ENCODE measurements at regions not wholly inside any gene's neighbourhood (a gene's known extent, or its start where the extent isn't known, plus 50 kb on each side); places are given as distances from the start of the nearest gene placed in this dataset.

DNA sequence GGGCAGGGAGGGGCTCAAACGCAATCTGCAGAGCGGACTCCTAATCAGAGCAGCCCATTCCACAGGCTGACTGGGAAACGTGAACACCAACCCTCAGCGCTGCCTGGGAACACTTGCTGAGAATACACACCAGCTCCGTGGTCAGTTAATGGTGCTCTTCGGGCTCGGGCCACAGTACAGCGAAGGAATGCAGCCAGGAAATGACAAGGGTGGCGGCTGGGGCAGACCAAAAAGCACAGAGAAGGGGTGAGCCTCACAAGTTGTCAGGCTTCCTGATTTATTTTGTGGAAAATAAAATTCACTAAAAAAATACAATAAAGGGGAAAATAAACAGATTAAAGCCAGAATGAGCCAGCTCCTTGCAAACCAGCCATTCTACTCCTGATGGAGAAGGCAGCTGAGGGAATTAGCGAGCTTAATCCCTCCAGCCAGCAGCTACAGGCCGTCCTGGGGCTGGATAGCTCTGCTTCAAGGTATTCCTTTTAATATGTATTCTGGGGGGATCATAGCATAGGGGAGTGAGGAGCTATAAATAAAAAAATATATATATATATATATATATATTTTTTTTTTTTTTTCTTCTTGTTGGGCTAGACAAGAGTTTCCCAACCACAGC, 165.5 kb upstream of the NTM start:
- H3K79me2 ChIP-seq (ENCODE audit: control insufficient read depth, insufficient read depth, low read length, unreplicated experiment) = no peaks in the 10 kb centered on the region
- H2AFZ ChIP-seq (ENCODE audit: low read length, unreplicated experiment) = no peak overlapping the region
- H3K27ac ChIP-seq (ENCODE audit: low read depth, low read length) = no peak overlapping the region
- H3K4me1 ChIP-seq (ENCODE audit: control insufficient read depth, insufficient read depth, low read length, unreplicated experiment) = no peaks in the 10 kb centered on the region
- no peak overlapping the region for H3K4me3 ChIP-seq (ENCODE audit: low read depth, low read length)
- no peaks in the 10 kb centered on the region for H3K27me3 ChIP-seq (ENCODE audit: insufficient read depth, low read length)
- H3K36me3 ChIP-seq (ENCODE audit: insufficient read depth, low read length) = no peaks in the 10 kb centered on the region

- H3K27me3 ChIP-seq (ENCODE audit: insufficient read depth, low read length) = no peaks in the 10 kb centered on the region
- no peak overlapping the region for H3K4me3 ChIP-seq (ENCODE audit: low read depth, low read length)
Measured at GRCh38 chr11:131206671-131207070, 163.7 kb upstream of the NTM start.

GRCh38 chr11:131207901-131208300, 162.5 kb upstream of the NTM start:
- H3K27ac ChIP-seq (ENCODE audit: low read depth, low read length) = no peak overlapping the region
- no peak overlapping the region for H3K4me3 ChIP-seq (ENCODE audit: low read depth, low read length)
- no peak overlapping the region for H2AFZ ChIP-seq (ENCODE audit: low read length, unreplicated experiment)
- no peaks in the 10 kb centered on the region for H3K79me2 ChIP-seq (ENCODE audit: control insufficient read depth, insufficient read depth, low read length, unreplicated experiment)
- H3K36me3 ChIP-seq (ENCODE audit: insufficient read depth, low read length) = no peaks in the 10 kb centered on the region
- no peaks in the 10 kb centered on the region for H3K27me3 ChIP-seq (ENCODE audit: insufficient read depth, low read length)
- H3K4me1 ChIP-seq (ENCODE audit: control insufficient read depth, insufficient read depth, low read length, unreplicated experiment) = no peaks in the 10 kb centered on the region

More at GRCh38 chr11:131206671-131207070, 163.7 kb upstream of the NTM start:
- H3K79me2 ChIP-seq (ENCODE audit: control insufficient read depth, insufficient read depth, low read length, unreplicated experiment) = no peaks in the 10 kb centered on the region
- H3K27ac ChIP-seq (ENCODE audit: low read depth, low read length) = no peak overlapping the region
- H3K4me1 ChIP-seq (ENCODE audit: control insufficient read depth, insufficient read depth, low read length, unreplicated experiment) = no peaks in the 10 kb centered on the region
- no peak overlapping the region for H2AFZ ChIP-seq (ENCODE audit: low read length, unreplicated experiment)
- H3K36me3 ChIP-seq (ENCODE audit: insufficient read depth, low read length) = no peaks in the 10 kb centered on the region

DNA sequence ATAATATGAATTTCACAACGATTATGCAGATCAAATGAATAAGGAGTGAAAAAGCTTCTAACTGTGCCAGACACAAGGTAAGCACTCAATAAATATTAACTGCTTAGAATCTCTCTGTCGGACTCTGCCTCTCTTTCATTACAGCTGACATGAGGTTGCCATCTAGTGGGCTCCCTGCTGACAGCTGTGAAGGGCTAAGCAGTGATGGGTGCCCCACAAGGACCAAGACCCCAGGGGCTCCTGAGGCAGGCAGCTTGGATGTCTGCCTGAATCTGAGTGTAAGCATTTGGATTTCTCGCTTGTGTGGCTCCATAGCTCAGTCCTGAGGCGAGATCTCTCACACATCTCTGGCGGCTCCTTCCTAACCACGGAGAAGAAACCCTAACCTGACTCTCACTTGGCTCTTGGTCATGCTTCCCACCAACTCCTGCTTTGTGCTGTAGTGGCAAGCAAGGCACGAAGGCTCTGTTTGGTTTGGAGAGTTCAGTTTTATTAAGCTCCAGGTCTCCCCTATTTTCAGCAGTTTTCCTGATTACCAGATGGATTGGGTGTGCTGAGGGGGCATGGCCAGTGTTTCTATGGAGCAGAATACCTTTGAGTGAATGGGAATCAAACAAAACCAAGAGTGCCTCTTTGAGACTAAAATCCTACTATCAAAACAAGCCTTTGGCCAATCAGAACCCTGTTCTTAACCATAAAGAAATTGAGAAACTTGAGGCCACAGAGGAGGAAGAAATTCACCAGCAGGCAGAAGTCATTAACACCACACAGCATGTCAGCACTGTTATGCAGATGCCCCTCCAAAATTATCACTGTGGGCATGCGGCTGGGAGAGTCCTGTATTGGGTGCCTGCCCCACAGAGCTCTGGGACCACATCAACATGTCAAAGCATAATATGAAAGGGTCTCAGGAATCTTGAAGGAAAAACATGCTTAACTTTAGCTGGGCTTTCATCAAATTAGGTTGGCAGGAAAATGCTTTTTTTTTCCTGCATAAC, 152.8 kb upstream of the NTM start:
- H3K79me2 ChIP-seq (ENCODE audit: control insufficient read depth, insufficient read depth, low read length, unreplicated experiment) = no peaks in the 10 kb centered on the region
- H3K27me3 ChIP-seq (ENCODE audit: insufficient read depth, low read length) = no peaks in the 10 kb centered on the region
- no peak overlapping the region for H3K4me3 ChIP-seq (ENCODE audit: low read depth, low read length)
- H2AFZ ChIP-seq (ENCODE audit: low read length, unreplicated experiment) = no peak overlapping the region
- no peak overlapping the region for H3K27ac ChIP-seq (ENCODE audit: low read depth, low read length)
- no peaks in the 10 kb centered on the region for H3K4me1 ChIP-seq (ENCODE audit: control insufficient read depth, insufficient read depth, low read length, unreplicated experiment)
- no peaks in the 10 kb centered on the region for H3K36me3 ChIP-seq (ENCODE audit: insufficient read depth, low read length)

GRCh38 chr11:131218542-131218941, 151.9 kb upstream of the NTM start:
- Histone ChIP-seq H3K4me1 (ENCODE audit: control insufficient read depth, insufficient read depth, low read length, unreplicated experiment) (no peaks in the 10 kb centered on the region), H3K27me3 (ENCODE audit: insufficient read depth, low read length) (no peaks in the 10 kb centered on the region), H3K4me3 (ENCODE audit: low read depth, low read length) (no peak overlapping the region), H3K27ac (ENCODE audit: low read depth, low read length) (no peak overlapping the region), H2AFZ (ENCODE audit: low read length, unreplicated experiment) (no peak overlapping the region), H3K79me2 (ENCODE audit: control insufficient read depth, insufficient read depth, low read length, unreplicated experiment) (no peaks in the 10 kb centered on the region), H3K36me3 (ENCODE audit: insufficient read depth, low read length) (no peaks in the 10 kb centered on the region)

- no peaks in the 10 kb centered on the region for H3K79me2 ChIP-seq (ENCODE audit: control insufficient read depth, insufficient read depth, low read length, unreplicated experiment)
- no peak overlapping the region for H2AFZ ChIP-seq (ENCODE audit: low read length, unreplicated experiment)
- H3K27me3 ChIP-seq (ENCODE audit: insufficient read depth, low read length) = no peaks in the 10 kb centered on the region
- H3K27ac ChIP-seq (ENCODE audit: low read depth, low read length) = no peak overlapping the region
- H3K36me3 ChIP-seq (ENCODE audit: insufficient read depth, low read length) = no peaks in the 10 kb centered on the region
- H3K4me3 ChIP-seq (ENCODE audit: low read depth, low read length) = no peak overlapping the region
- no peaks in the 10 kb centered on the region for H3K4me1 ChIP-seq (ENCODE audit: control insufficient read depth, insufficient read depth, low read length, unreplicated experiment)
Measured at GRCh38 chr11:131219646-131220045, 150.8 kb upstream of the NTM start.

DNA sequence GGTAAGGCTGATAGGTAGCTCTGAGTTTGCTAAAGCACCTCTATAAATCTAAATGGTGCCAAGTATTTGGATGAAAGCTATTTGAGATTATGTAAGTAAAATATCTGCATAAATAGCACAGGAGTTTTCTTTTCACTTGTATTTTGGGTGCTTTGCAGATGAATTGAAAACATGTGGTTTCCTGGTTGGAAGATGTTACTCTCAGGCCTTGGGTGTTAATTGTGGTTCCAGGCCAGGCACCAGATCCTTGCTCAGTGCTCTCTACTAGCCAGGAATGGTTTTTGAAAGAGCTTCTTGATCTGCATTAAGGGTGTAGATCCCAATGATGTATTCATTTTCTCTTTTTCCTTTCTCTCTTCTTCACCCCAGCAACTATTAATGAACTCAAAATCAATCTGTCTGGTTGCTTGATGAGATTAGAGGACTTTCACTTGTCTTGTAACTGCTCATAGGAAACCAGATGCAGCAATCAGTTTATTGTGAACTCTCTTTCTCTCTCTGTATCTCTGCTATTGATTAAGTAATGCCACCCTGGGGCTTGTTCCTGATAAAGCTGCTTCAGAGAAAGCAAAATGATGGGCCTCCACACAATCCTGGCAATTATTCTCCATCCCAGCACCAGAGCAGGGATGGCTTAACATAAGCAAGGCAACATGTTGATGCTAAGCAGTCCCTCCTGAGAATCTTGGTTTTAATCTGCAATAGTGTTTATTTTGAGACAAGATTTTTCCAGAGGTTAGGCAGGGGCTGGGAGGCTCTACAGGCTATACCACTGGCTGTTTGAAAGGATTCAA, 147.0 kb upstream of the NTM start:
- Histone ChIP-seq H3K36me3 (ENCODE audit: insufficient read depth, low read length) (no peaks in the 10 kb centered on the region), H3K4me1 (ENCODE audit: control insufficient read depth, insufficient read depth, low read length, unreplicated experiment) (no peaks in the 10 kb centered on the region), H3K27me3 (ENCODE audit: insufficient read depth, low read length) (no peaks in the 10 kb centered on the region), H3K4me3 (ENCODE audit: low read depth, low read length) (no peak overlapping the region), H2AFZ (ENCODE audit: low read length, unreplicated experiment) (no peak overlapping the region), H3K27ac (ENCODE audit: low read depth, low read length) (no peak overlapping the region), H3K79me2 (ENCODE audit: control insufficient read depth, insufficient read depth, low read length, unreplicated experiment) (no peaks in the 10 kb centered on the region)

DNA sequence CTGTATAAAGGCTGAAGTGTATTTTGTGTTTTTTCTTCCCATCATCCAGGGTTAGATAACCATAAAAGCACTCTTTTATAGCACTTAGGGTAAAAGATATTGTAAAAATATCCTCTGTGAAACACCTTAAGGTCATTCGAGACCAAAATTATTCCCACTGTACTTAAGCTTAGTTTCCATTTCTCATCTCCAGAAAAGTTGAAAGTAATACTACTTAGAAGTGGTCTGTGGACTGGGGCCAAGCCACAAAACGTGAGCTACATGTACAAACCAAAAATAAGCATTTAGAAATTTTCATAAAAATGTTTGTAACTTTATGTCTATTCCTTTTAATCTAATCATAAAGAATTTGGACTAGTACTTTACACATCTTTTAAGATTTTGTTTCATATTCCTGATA, 142.0 kb upstream of the NTM start:
- H3K36me3 ChIP-seq (ENCODE audit: insufficient read depth, low read length) = no peaks in the 10 kb centered on the region
- H3K4me3 ChIP-seq (ENCODE audit: low read depth, low read length) = no peak overlapping the region
- no peaks in the 10 kb centered on the region for H3K79me2 ChIP-seq (ENCODE audit: control insufficient read depth, insufficient read depth, low read length, unreplicated experiment)
- H3K4me1 ChIP-seq (ENCODE audit: control insufficient read depth, insufficient read depth, low read length, unreplicated experiment) = no peaks in the 10 kb centered on the region
- no peaks in the 10 kb centered on the region for H3K27me3 ChIP-seq (ENCODE audit: insufficient read depth, low read length)
- no peak overlapping the region for H3K27ac ChIP-seq (ENCODE audit: low read depth, low read length)
- no peak overlapping the region for H2AFZ ChIP-seq (ENCODE audit: low read length, unreplicated experiment)

DNA sequence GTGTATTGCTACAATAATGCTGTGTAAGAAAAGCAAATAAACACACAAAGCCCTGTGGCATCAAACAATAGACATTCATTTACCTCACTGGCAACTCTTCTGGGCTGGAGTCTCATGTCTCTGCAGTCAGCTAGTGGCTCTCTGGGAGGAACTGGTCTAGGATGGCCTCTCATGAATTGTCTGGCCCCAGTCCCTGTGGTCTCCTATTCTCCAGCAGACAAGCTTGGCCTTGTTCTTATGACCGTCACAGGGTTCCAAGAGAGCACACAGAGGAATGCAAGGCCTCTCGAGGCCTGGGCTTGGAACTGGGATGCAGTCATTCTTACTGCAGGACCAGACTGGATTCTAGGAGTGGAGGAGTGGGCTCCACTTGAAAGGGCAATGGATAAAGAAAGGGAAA, 141.2 kb upstream of the NTM start:
- Histone ChIP-seq H3K27ac (ENCODE audit: low read depth, low read length) (no peak overlapping the region), H3K79me2 (ENCODE audit: control insufficient read depth, insufficient read depth, low read length, unreplicated experiment) (no peaks in the 10 kb centered on the region), H3K4me1 (ENCODE audit: control insufficient read depth, insufficient read depth, low read length, unreplicated experiment) (no peaks in the 10 kb centered on the region), H3K36me3 (ENCODE audit: insufficient read depth, low read length) (no peaks in the 10 kb centered on the region), H3K27me3 (ENCODE audit: insufficient read depth, low read length) (no peaks in the 10 kb centered on the region), H3K4me3 (ENCODE audit: low read depth, low read length) (no peak overlapping the region), H2AFZ (ENCODE audit: low read length, unreplicated experiment) (no peak overlapping the region)

DNA sequence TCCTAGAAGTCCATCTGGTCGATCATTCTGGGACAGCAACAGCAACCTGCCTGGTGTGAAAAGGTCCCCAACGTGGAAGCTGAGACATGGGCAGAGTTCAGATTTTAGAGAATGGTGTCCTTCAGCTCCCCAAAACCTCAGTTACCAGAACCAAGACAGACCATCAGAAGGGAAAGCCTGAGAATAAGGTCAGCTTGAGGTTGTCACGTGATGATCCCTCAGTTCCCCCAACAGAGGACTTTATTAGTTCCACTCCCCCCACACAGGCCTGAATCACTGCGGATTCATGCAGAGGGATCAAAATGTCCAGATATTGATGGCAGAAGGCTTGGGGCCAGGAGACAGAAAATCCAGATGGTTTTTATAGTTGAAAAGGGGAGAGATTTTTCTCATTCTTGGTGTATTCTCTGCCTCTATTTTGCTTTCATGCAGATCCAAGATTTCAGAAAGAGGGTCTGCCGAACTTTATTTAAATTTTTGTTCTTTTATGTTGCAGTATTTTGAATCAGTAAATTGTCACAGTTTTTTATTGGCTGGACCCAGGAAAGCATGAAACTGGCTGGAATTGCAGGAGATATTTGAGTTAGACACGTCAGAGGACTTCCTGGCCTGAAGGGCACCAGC, 139.0 kb upstream of the NTM start:
- H3K79me2 ChIP-seq (ENCODE audit: control insufficient read depth, insufficient read depth, low read length, unreplicated experiment) = no peaks in the 10 kb centered on the region
- no peak overlapping the region for H2AFZ ChIP-seq (ENCODE audit: low read length, unreplicated experiment)
- H3K27me3 ChIP-seq (ENCODE audit: insufficient read depth, low read length) = no peaks in the 10 kb centered on the region
- H3K36me3 ChIP-seq (ENCODE audit: insufficient read depth, low read length) = no peaks in the 10 kb centered on the region
- H3K4me3 ChIP-seq (ENCODE audit: low read depth, low read length) = no peak overlapping the region
- no peak overlapping the region for H3K27ac ChIP-seq (ENCODE audit: low read depth, low read length)
- H3K4me1 ChIP-seq (ENCODE audit: control insufficient read depth, insufficient read depth, low read length, unreplicated experiment) = no peaks in the 10 kb centered on the region
